Endothelial cell of umbilical vein (primary cell): ENCODE measurements at regions not wholly inside any gene's neighbourhood (a gene's known extent, or its start where the extent isn't known, plus 50 kb on each side); places are given as distances from the start of the nearest gene placed in this dataset.

Experiments
- BruUV-seq: library from RNA; stranded (reverse); fragments of 400-500 nt; replicated peaks from 2 replicates; lab custom pipeline; 2021; lab: Mats Ljungman, UMichigan
- CTCF ChIA-PET: fragments of 300-600, 350-600 bp; sonication (Branson Sonifier 250); formaldehyde crosslinking; loops from one replicate; lab custom pipeline; 2021; ENCODE audit warnings: antibody characterized with exemption, inconsistent platforms; lab: Charles Lee
- POLR2A ChIA-PET: fragments of 300-600, 350-600 bp; sonication (Branson Sonifier 250); formaldehyde crosslinking; loops from one replicate; lab custom pipeline; 2021; ENCODE audit warnings: antibody characterized with exemption, inconsistent platforms; lab: Charles Lee
- DNase-seq: peaks from one replicate; pipeline ENCODE4 v3.0.0-alpha.2; 2011; ENCODE audit warnings: low read depth, low spot score
- FAIRE-seq: peaks from 2 replicates; lab custom pipeline; 2011; peaks lifted over from hg19 to GRCh38; lab: Jason Lieb, UNC
- H2AFZ ChIP-seq: 2 replicates; pipeline ENCODE4 v1.6.0; 2012; ENCODE audit warnings: low read depth, low read length, control low read depth, inconsistent platforms
- H3K27ac ChIP-seq: 2 replicates; pipeline ENCODE4 v1.5.1; 2011; ENCODE audit warnings: low read depth, mild to moderate bottlenecking, control low read depth, low read length, moderate library complexity; ENCODE audit not compliant: insufficient read depth
- H3K27me3 ChIP-seq, 2 experiments: 2 replicates each; pipeline versions ENCODE4 v1.6.0 to v1.6.1; 2011; ENCODE audit warnings: low read length in 2 of 2, mixed read lengths in 1 of 2; ENCODE audit not compliant: control insufficient read depth in 2 of 2, insufficient read depth in 2 of 2
- H3K36me3 ChIP-seq, 2 experiments: 2 replicates in 1 of 2; 3 replicates in 1 of 2; pipeline ENCODE4 v1.5.1; 2011; ENCODE audit warnings: low read length in 2 of 2, mild to moderate bottlenecking in 1 of 2, moderate library complexity in 1 of 2; ENCODE audit not compliant: control insufficient read depth in 2 of 2, insufficient read depth in 2 of 2; ENCODE audit errors: extremely low read depth in 1 of 2
- H3K4me1 ChIP-seq: 3 replicates; pipeline ENCODE4 v1.5.1; 2011; ENCODE audit warnings: mild to moderate bottlenecking, low read length; ENCODE audit not compliant: control insufficient read depth, insufficient read depth; ENCODE audit errors: extremely low read depth
- H3K4me2 ChIP-seq: 2 replicates; pipeline ENCODE4 v1.6.1; 2011; ENCODE audit warnings: low read length, control low read depth, mixed read lengths; ENCODE audit not compliant: insufficient read depth
- H3K4me3 ChIP-seq, 3 experiments: fragments of 200-600 bp in 1 of 3; sonication (generic), shearing (Covaris generic) in 1 of 3; replicated peaks in 1 of 3; 2 replicates each; pipeline ENCODE4 v1.5.1; 2011 to 2016; ENCODE audit warnings: control low read depth in 3 of 3, low read length in 3 of 3, mild to moderate bottlenecking in 2 of 3, inconsistent platforms in 1 of 3, low read depth in 1 of 3, moderate library complexity in 1 of 3; ENCODE audit not compliant: insufficient read depth in 1 of 3
- H3K79me2 ChIP-seq: 2 replicates; pipeline ENCODE4 v1.6.0; 2012; ENCODE audit warnings: low read length, inconsistent platforms; ENCODE audit not compliant: control insufficient read depth, insufficient read depth
- H3K9ac ChIP-seq: replicated peaks from 2 replicates; pipeline ENCODE3; 2011; ENCODE audit warnings: low read length, control low read depth; ENCODE audit not compliant: insufficient read depth; ENCODE audit errors: extremely low read depth
- H3K9me1 ChIP-seq: replicated peaks from 3 replicates; pipeline ENCODE4 v1.6.0; 2011; ENCODE audit warnings: mild to moderate bottlenecking, low read length; ENCODE audit not compliant: control insufficient read depth, insufficient read depth; ENCODE audit errors: extremely low read depth
- H3K9me3 ChIP-seq: replicated peaks from 2 replicates; pipeline ENCODE4 v1.5.1; 2012; ENCODE audit warnings: low read length, inconsistent platforms; ENCODE audit not compliant: control insufficient read depth, insufficient read depth
- H4K20me1 ChIP-seq: replicated peaks from 2 replicates; pipeline ENCODE3; 2011; ENCODE audit warnings: mild to moderate bottlenecking, low read length; ENCODE audit not compliant: control insufficient read depth, insufficient read depth; ENCODE audit errors: extremely low read depth
- CTCF ChIP-seq, 2 donors: IDR thresholded peaks; 1 replicate in 1 of 2; 2 replicates in 1 of 2; pipeline ENCODE4 v1.5.1; 2011; ENCODE audit warnings: low read length in 2 of 2, mild to moderate bottlenecking in 2 of 2, moderate library complexity in 2 of 2, control low read depth in 1 of 2, inconsistent platforms in 1 of 2, low read depth in 1 of 2; ENCODE audit not compliant: insufficient read depth in 1 of 2; ENCODE audit errors: extremely low read depth in 1 of 2
- EZH2 ChIP-seq: IDR thresholded peaks from 2 replicates; pipeline ENCODE4 v1.6.1; 2012; ENCODE audit warnings: borderline replicate concordance, low read depth, mild to moderate bottlenecking, moderate library complexity, low read length, inconsistent platforms; ENCODE audit not compliant: severe bottlenecking
- FOS ChIP-seq: IDR thresholded peaks from 2 replicates; pipeline ENCODE4 v1.6.1; 2011; ENCODE audit warnings: mild to moderate bottlenecking, low read length, moderate library complexity, borderline replicate concordance; ENCODE audit not compliant: insufficient read depth
- MAX ChIP-seq: IDR thresholded peaks from 2 replicates; pipeline ENCODE4 v1.6.1; 2011; ENCODE audit not compliant: insufficient read depth, insufficient read length
- MYC ChIP-seq: IDR thresholded peaks from one replicate; pipeline ENCODE4 v1.6.1; 2011; ENCODE audit warnings: mild to moderate bottlenecking, low read depth, low read length
- dilution Hi-C: fragments of 300-500 bp; cut with MboI; formaldehyde crosslinking; loops from one replicate; pipeline ENCODE4 v1.15.0; 2019; ENCODE audit warnings: low sequenced_read_pairs; ENCODE audit not compliant: extremely low pct_ligation_motif_present
- intact Hi-C: fragments of 100-400 bp; cut with micrococcal nuclease; formaldehyde crosslinking; loops from one replicate; pipeline ENCODE4 v1.10.0; 2022

GRCh38 chr9:135371535-135371934 is 108.0 kb upstream of the PPP1R26 start:
- Histone ChIP-seq H3K9ac (no peak overlapping the region), H2AFZ (no peak overlapping the region), H4K20me1 (no peaks in the 10 kb centered on the region), H3K4me2 (no peak overlapping the region), H3K4me1 (no peaks in the 10 kb centered on the region), H3K9me3 (no peaks in the 10 kb centered on the region), H3K36me3 (no peaks in the 10 kb centered on the region), H3K27ac (no peak overlapping the region), H3K27me3 (no peaks in the 10 kb centered on the region), H3K79me2 (no peaks in the 10 kb centered on the region), H3K4me3 (no peak overlapping the region), H3K9me1 (no peaks in the 10 kb centered on the region)
- POLR2A ChIA-PET = no interaction called here
- dilution Hi-C loops = no loop called here
- CTCF ChIA-PET = no interaction called here
- DNase-seq (no peak), FAIRE-seq (no peak)
- no TSS peak for BruUV-seq
- TF ChIP-seq CTCF (IDR thresholded peaks at IDR 0.05; ENCODE audit: extremely low read depth in 1 of 2, insufficient read depth in 1 of 2, low read depth in 1 of 2, low read length in 2 of 2) = no peak
- intact Hi-C loops = no loop called here

GRCh38 chr9:135372036-135372435 is 107.5 kb upstream of the PPP1R26 start:
- H3K4me1 ChIP-seq = no peaks in the 10 kb centered on the region
- intact Hi-C loops = no loop called here
- H3K27me3 ChIP-seq = no peaks in the 10 kb centered on the region
- no peaks in the 10 kb centered on the region for H3K79me2 ChIP-seq
- BruUV-seq = no TSS peak
- H3K9me1 ChIP-seq = no peaks in the 10 kb centered on the region
- POLR2A ChIA-PET = no interaction called here
- TF ChIP-seq EZH2 = no peak
- TF ChIP-seq MAX = no peak
- no peak for TF ChIP-seq MYC
- no peak for TF ChIP-seq FOS
- H3K9ac ChIP-seq = no peak overlapping the region
- no peak overlapping the region for H3K27ac ChIP-seq
- H3K4me2 ChIP-seq = no peak overlapping the region
- dilution Hi-C loops = no loop called here
- H3K36me3 ChIP-seq = no peaks in the 10 kb centered on the region
- FAIRE-seq (no peak), DNase-seq (no peak)
- H4K20me1 ChIP-seq = no peaks in the 10 kb centered on the region
- H2AFZ ChIP-seq = no peak overlapping the region
- CTCF ChIA-PET = no interaction called here
- no peaks in the 10 kb centered on the region for H3K9me3 ChIP-seq
- no peak overlapping the region for H3K4me3 ChIP-seq
